Activated B cell treated with CpG ODN at 0.5 μM for 24 hours (primary cell): ENCODE measurements at regions not wholly inside any gene's neighbourhood (a gene's known extent, or its start where the extent isn't known, plus 50 kb on each side); places are given as distances from the start of the nearest gene placed in this dataset.

Experiments used
- ATAC-seq: fragments of 200-7000 bp; cut with Tn5 transposase; one replicate; pipeline ENCODE4 v1.10.0; 2021; ENCODE audit warnings: low read depth, mild to moderate bottlenecking, moderate library complexity
- CTCF ChIA-PET: fragments of 350-600 bp; sonication (Branson Sonifier 250); formaldehyde crosslinking; loops from one replicate; lab custom pipeline; 2021; ENCODE audit warnings: antibody characterized with exemption; lab: Charles Lee
- POLR2A ChIA-PET: fragments of 350-600 bp; sonication (Branson Sonifier 250); formaldehyde crosslinking; loops from one replicate; lab custom pipeline; 2021; ENCODE audit warnings: antibody characterized with exemption; lab: Charles Lee
- DNase-seq: peaks from one replicate; pipeline ENCODE4 v3.0.0; 2022
- H3K27ac Mint-ChIP-seq: one replicate; pipeline ENCODE4 v1.8.0; 2020; ENCODE audit warnings: mixed read lengths
- H3K27me3 Mint-ChIP-seq: one replicate; pipeline ENCODE4 v1.8.0; 2021; ENCODE audit warnings: mixed read lengths
- H3K36me3 Mint-ChIP-seq: one replicate; pipeline ENCODE4 v1.8.0; 2021; ENCODE audit warnings: low read depth, mixed read lengths
- H3K4me1 Mint-ChIP-seq: one replicate; pipeline ENCODE4 v1.8.0; 2021; ENCODE audit warnings: mixed read lengths
- H3K4me3 Mint-ChIP-seq: one replicate; pipeline ENCODE4 v1.8.0; 2020; ENCODE audit warnings: mild to moderate bottlenecking, mixed read lengths
- H3K9me3 Mint-ChIP-seq: one replicate; pipeline ENCODE4 v1.8.0; 2020; ENCODE audit warnings: mixed read lengths
- intact Hi-C: fragments of 100-400 bp; cut with micrococcal nuclease; formaldehyde crosslinking; loops from one replicate; pipeline ENCODE4 v1.15.1; 2024
- TF ChIP-seq, protein P1 (sequence below): fragments of 200-600 bp; IDR thresholded peaks from one replicate; pipeline ENCODE4 v1.8.0; 2022; ENCODE audit warnings: antibody characterized with exemption, mild to moderate bottlenecking

DNA sequence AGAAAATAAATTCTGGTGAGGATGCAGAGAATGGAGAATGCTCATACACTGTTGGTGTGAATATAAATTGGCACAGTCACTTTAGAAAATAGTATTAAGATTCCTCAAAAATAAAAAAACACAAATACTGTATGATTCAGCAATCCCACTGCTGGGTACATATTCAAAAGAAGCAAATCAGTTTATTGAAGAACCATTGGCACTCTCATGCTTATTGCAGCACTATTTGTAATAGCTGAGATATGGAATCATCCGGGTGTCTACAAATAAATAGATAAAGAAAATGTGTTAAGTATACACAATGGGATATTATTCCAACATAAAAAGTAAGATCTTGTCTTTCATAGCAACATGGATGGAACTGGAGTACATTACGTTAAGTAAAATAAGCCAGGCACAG is 579.4 kb upstream of the SEL1L start:
- CTCF ChIA-PET = no interaction called here

DNA sequence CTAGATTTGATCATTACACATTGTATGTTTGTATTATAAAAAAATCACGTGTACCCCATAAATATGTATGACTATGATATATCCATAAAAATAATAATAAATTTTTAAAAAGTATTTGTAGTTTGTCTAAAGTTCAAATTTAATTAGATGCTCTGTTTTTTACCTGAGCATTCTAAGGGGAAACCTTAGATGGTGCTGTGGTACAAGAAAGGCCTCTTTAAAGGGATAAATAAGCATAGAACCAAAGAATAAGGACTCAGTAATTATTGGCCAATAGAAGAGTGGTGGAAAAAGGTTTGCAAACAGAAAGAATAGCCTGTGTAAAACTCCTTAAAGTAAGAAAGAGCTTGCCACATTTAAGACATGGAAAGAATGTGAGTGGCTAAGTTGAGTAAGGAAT is 580.1 kb upstream of the SEL1L start:
- H3K36me3 Mint-ChIP-seq = no peaks in the 10 kb centered on the region
- H3K9me3 Mint-ChIP-seq = peaks cover 10% of the 10 kb centered on the region
- H3K4me3 Mint-ChIP-seq = no peak overlapping the region
- POLR2A ChIA-PET = no interaction called here
- intact Hi-C loops = no loop called here
- ATAC-seq = no peak
- H3K4me1 Mint-ChIP-seq = no peaks in the 10 kb centered on the region
- CTCF ChIA-PET = no interaction called here
- DNase-seq = no peak
- H3K27ac Mint-ChIP-seq = no peak overlapping the region
- TF ChIP-seq, protein P1, sequence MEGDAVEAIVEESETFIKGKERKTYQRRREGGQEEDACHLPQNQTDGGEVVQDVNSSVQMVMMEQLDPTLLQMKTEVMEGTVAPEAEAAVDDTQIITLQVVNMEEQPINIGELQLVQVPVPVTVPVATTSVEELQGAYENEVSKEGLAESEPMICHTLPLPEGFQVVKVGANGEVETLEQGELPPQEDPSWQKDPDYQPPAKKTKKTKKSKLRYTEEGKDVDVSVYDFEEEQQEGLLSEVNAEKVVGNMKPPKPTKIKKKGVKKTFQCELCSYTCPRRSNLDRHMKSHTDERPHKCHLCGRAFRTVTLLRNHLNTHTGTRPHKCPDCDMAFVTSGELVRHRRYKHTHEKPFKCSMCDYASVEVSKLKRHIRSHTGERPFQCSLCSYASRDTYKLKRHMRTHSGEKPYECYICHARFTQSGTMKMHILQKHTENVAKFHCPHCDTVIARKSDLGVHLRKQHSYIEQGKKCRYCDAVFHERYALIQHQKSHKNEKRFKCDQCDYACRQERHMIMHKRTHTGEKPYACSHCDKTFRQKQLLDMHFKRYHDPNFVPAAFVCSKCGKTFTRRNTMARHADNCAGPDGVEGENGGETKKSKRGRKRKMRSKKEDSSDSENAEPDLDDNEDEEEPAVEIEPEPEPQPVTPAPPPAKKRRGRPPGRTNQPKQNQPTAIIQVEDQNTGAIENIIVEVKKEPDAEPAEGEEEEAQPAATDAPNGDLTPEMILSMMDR = no peak
- no peaks in the 10 kb centered on the region for H3K27me3 Mint-ChIP-seq

More for the DNA sequence above, 579.4 kb upstream of the SEL1L start:
- TF ChIP-seq, protein P1 = no peak
- Mint-ChIP-seq H3K27me3 (no peaks in the 10 kb centered on the region), H3K27ac (no peak overlapping the region), H3K9me3 (peaks cover 7% of the 10 kb centered on the region), H3K4me1 (no peaks in the 10 kb centered on the region), H3K4me3 (no peak overlapping the region), H3K36me3 (no peaks in the 10 kb centered on the region)
- intact Hi-C loops = no loop called here
- ATAC-seq = no peak
- POLR2A ChIA-PET = no interaction called here
- no peak for DNase-seq

DNA sequence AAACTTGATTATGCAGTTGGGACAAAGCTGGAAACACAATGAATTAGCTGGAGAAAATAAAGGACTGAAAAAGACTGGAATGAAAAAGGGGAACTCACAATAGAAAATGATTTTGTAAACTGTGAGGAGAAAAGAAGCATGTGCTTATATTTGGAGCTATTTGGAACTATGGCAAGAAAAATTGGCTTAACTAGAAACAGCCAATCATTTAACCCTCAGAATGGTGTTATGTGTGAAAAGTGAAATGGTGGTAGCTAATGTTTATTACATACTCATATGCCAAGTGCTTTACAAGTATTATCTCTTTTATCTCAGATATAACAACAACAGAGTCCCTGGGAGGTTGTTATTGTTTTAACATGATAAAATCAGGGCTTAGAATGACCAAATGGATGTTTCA is 583.1 kb upstream of the SEL1L start:
- DNase-seq (no peak), ATAC-seq (no peak)
- intact Hi-C loops = no loop called here
- Mint-ChIP-seq H3K9me3 (peaks cover 16% of the 10 kb centered on the region), H3K27me3 (no peaks in the 10 kb centered on the region), H3K4me3 (no peak overlapping the region), H3K27ac (no peak overlapping the region), H3K36me3 (no peaks in the 10 kb centered on the region), H3K4me1 (no peaks in the 10 kb centered on the region)
- TF ChIP-seq, protein P1 = no peak
- POLR2A ChIA-PET = no interaction called here
- CTCF ChIA-PET = no interaction called here

DNA sequence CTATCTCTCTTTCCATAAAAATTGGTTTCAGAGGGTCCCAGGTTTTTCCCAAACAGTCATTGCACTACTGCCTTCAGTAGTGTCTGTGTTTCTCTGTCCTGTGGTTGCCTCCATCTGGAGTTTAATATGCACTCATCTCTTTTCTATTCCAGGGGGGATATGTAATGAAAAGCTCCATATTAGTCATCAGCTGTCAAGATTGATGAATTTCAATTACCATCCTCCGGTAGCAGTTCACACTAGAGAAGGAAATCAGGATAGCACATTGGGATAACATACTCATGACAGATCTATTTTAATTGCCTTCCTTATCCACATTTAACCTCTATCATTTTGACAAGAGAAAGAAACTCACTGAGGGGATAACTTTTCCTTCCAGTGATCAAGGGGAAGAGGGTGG is 589.0 kb upstream of the SEL1L start:
- Mint-ChIP-seq H3K36me3 (no peaks in the 10 kb centered on the region), H3K9me3 (peaks cover 15% of the 10 kb centered on the region)
- TF ChIP-seq, protein P1 = no peak

DNA sequence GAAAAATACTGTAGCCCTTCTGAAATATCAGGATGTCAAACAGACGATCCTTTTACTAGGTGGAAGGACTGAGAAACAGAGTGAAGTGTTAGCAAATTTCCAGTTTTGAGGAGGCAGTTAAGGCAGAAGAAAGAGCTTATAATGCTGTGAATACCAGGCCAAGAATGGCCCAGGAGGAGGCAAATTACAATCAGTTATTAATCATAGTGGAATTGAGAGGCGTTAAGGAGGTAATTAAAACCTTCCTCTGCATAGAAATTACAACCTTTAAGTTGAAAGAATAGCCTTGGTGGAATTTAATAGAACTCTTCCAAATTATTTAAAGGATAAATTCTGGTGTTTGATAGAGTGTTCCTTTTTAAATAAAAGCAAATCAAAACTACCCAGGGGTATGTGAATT is 590.9 kb upstream of the SEL1L start:
- no peak for ATAC-seq
- no peak overlapping the region for H3K4me3 Mint-ChIP-seq
- no peaks in the 10 kb centered on the region for H3K4me1 Mint-ChIP-seq
- H3K9me3 Mint-ChIP-seq = peaks cover 5% of the 10 kb centered on the region
- CTCF ChIA-PET = no interaction called here
- intact Hi-C loops = no loop called here
- DNase-seq = no peak
- H3K36me3 Mint-ChIP-seq = no peaks in the 10 kb centered on the region
- TF ChIP-seq, protein P1 = no peak
- POLR2A ChIA-PET = no interaction called here
- H3K27ac Mint-ChIP-seq = no peak overlapping the region
- no peaks in the 10 kb centered on the region for H3K27me3 Mint-ChIP-seq

More for the DNA sequence above, 589.0 kb upstream of the SEL1L start:
- intact Hi-C loops = no loop called here
- Mint-ChIP-seq H3K4me1 (no peaks in the 10 kb centered on the region), H3K27ac (no peak overlapping the region), H3K27me3 (no peaks in the 10 kb centered on the region), H3K4me3 (no peak overlapping the region)
- no peak for DNase-seq
- POLR2A ChIA-PET = no interaction called here
- CTCF ChIA-PET = no interaction called here
- no peak for ATAC-seq
